H1 (cell line): ENCODE measurements at regions not wholly inside any gene's neighbourhood (a gene's known extent, or its start where the extent isn't known, plus 50 kb on each side); places are given as distances from the start of the nearest gene placed in this dataset.

Experiments
- CTCF ChIA-PET: fragments of 300-600 bp; sonication (Branson Sonifier 250); formaldehyde crosslinking; loops from one replicate; lab custom pipeline; 2021; ENCODE audit not compliant: partially characterized antibody; lab: Charles Lee
- POLR2A ChIA-PET: fragments of 300-600 bp; sonication (Branson Sonifier 250); formaldehyde crosslinking; loops from one replicate; lab custom pipeline; 2021; ENCODE audit warnings: inconsistent platforms; ENCODE audit not compliant: partially characterized antibody; lab: Charles Lee
- DNase-seq, 2 experiments: peaks; one replicate each; pipeline versions ENCODE4 v3.0.0 to v3.0.0-alpha.2; 2010 to 2022; ENCODE audit warnings: low spot score in 2 of 2, low read depth in 1 of 2, mixed read lengths in 1 of 2
- FAIRE-seq: peaks from 2 replicates; lab custom pipeline; 2011; peaks lifted over from hg19 to GRCh38; lab: Jason Lieb, UNC
- H2AFZ ChIP-seq: 2 replicates; pipeline ENCODE4 v1.8.1; 2012; ENCODE audit warnings: low read length, inconsistent platforms
- H2AK5ac ChIP-seq: 2 replicates; pipeline ENCODE4 v1.6.1; 2013; ENCODE audit warnings: low read depth, low read length
- H2BK120ac ChIP-seq: replicated peaks from 2 replicates; pipeline ENCODE3; 2013; ENCODE audit warnings: low read depth, low read length, inconsistent platforms
- H2BK12ac ChIP-seq: 2 replicates; pipeline ENCODE4 v1.6.1; 2013; ENCODE audit warnings: low read depth, low read length
- H2BK15ac ChIP-seq: 2 replicates; pipeline ENCODE4 v1.6.1; 2013; ENCODE audit warnings: low read length
- H2BK20ac ChIP-seq: 2 replicates; pipeline ENCODE4 v1.6.1; 2013; ENCODE audit warnings: low read length
- H2BK5ac ChIP-seq: 2 replicates; pipeline ENCODE4 v1.6.1; 2013; ENCODE audit warnings: low read depth, low read length
- H3K14ac ChIP-seq: 2 replicates; pipeline ENCODE4 v1.6.1; 2013; ENCODE audit warnings: inconsistent platforms; ENCODE audit not compliant: insufficient read length
- H3K18ac ChIP-seq: 2 replicates; pipeline ENCODE4 v1.6.1; 2013; ENCODE audit warnings: low read length; ENCODE audit errors: extremely low read depth
- H3K23ac ChIP-seq: 2 replicates; pipeline ENCODE4 v1.6.1; 2013; ENCODE audit warnings: inconsistent platforms; ENCODE audit not compliant: insufficient read length
- H3K23me2 ChIP-seq: 2 replicates; pipeline ENCODE4 v1.6.1; 2013; ENCODE audit warnings: low read depth, low read length
- H3K27ac ChIP-seq: 2 replicates; pipeline ENCODE4 v1.6.1; 2011; ENCODE audit warnings: low read depth, low read length, inconsistent platforms
- H3K27me3 ChIP-seq, 4 experiments: replicated peaks in 1 of 4; 1 replicate in 1 of 4; 2 replicates in 3 of 4; pipeline versions ENCODE4 v1.6.1 to v1.8.1; 2011 to 2013; ENCODE audit warnings: low read length in 3 of 4, mild to moderate bottlenecking in 3 of 4, inconsistent platforms in 2 of 4, mixed read lengths in 2 of 4, moderate library complexity in 1 of 4; ENCODE audit not compliant: control insufficient read depth in 3 of 4, insufficient read depth in 3 of 4; ENCODE audit errors: extremely low read depth in 1 of 4
- H3K36me3 ChIP-seq, 4 experiments: 2 replicates each; pipeline versions ENCODE4 v1.6.1 to v1.8.1; 2011 to 2013; ENCODE audit warnings: mild to moderate bottlenecking in 4 of 4, low read length in 3 of 4, moderate library complexity in 2 of 4, control low read depth in 1 of 4, inconsistent platforms in 1 of 4; ENCODE audit not compliant: insufficient read depth in 4 of 4, control insufficient read depth in 2 of 4
- H3K4ac ChIP-seq: replicated peaks from 2 replicates; pipeline ENCODE3; 2013; ENCODE audit warnings: low read length, low read depth, mixed read lengths, inconsistent platforms; ENCODE audit not compliant: insufficient read length
- H3K4me1 ChIP-seq, 4 experiments: replicated peaks in 1 of 4; 1 replicate in 1 of 4; 2 replicates in 3 of 4; pipeline versions ENCODE4 v1.6.1 to v1.8.1; 2011 to 2013; ENCODE audit warnings: low read length in 3 of 4, inconsistent platforms in 2 of 4, mixed read lengths in 1 of 4; ENCODE audit not compliant: insufficient read depth in 4 of 4, control insufficient read depth in 3 of 4
- H3K4me2 ChIP-seq, 2 experiments: 2 replicates each; pipeline versions ENCODE4 v1.6.1 to v1.8.1; 2011 to 2013; ENCODE audit warnings: low read depth in 2 of 2, low read length in 2 of 2, control low read depth in 1 of 2, inconsistent platforms in 1 of 2, mild to moderate bottlenecking in 1 of 2; ENCODE audit not compliant: insufficient read depth in 1 of 2
- H3K4me3 ChIP-seq, 4 experiments: fragments of 200-600, 300-600 bp in 1 of 4; sonication (generic), shearing (Covaris generic), sonication (Bioruptor Twin) in 1 of 4; 2 replicates each; pipeline versions ENCODE4 v1.5.1 to v1.8.1; 2011 to 2016; ENCODE audit warnings: low read length in 4 of 4, low read depth in 3 of 4, control low read depth in 2 of 4, inconsistent platforms in 2 of 4, mild to moderate bottlenecking in 2 of 4, mixed read lengths in 1 of 4, moderate library complexity in 1 of 4; ENCODE audit not compliant: insufficient read depth in 2 of 4; ENCODE audit errors: extremely low read depth in 1 of 4
- H3K56ac ChIP-seq: replicated peaks from 2 replicates; pipeline ENCODE3; 2013; ENCODE audit warnings: low read depth, mild to moderate bottlenecking, mixed read lengths, low read length, inconsistent platforms; ENCODE audit not compliant: insufficient read length
- H3K79me1 ChIP-seq: 2 replicates; pipeline ENCODE4 v1.6.1; 2013; ENCODE audit warnings: low read depth, low read length, control low read depth
- H3K79me2 ChIP-seq, 2 experiments: 2 replicates each; pipeline versions ENCODE4 v1.6.1 to v1.8.1; 2012 to 2013; ENCODE audit warnings: low read length in 2 of 2, mild to moderate bottlenecking in 2 of 2, inconsistent platforms in 1 of 2; ENCODE audit not compliant: insufficient read depth in 2 of 2, control insufficient read depth in 1 of 2
- H3K9ac ChIP-seq, 4 experiments: replicated peaks in 1 of 4; 1 replicate in 1 of 4; 2 replicates in 3 of 4; pipeline versions ENCODE4 v1.6.1 to v1.8.1; 2011 to 2013; ENCODE audit warnings: low read depth in 3 of 4, low read length in 3 of 4, control low read depth in 2 of 4, mild to moderate bottlenecking in 2 of 4, moderate library complexity in 2 of 4, inconsistent platforms in 1 of 4; ENCODE audit errors: extremely low read depth in 1 of 4
- H3K9me3 ChIP-seq, 2 experiments: 2 replicates each; pipeline versions ENCODE4 v1.6.1 to v1.8.1; 2012 to 2013; ENCODE audit warnings: mild to moderate bottlenecking in 2 of 2, moderate library complexity in 2 of 2, control low read depth in 1 of 2, inconsistent platforms in 1 of 2, low read depth in 1 of 2, low read length in 1 of 2, mixed read lengths in 1 of 2; ENCODE audit not compliant: insufficient read depth in 2 of 2
- H4K20me1 ChIP-seq, 2 experiments: replicated peaks in 1 of 2; 2 replicates each; pipeline versions ENCODE3 to v1.8.1; 2011 to 2013; ENCODE audit warnings: inconsistent platforms in 2 of 2, low read length in 2 of 2, mild to moderate bottlenecking in 1 of 2; ENCODE audit not compliant: insufficient read depth in 2 of 2, control insufficient read depth in 1 of 2
- H4K5ac ChIP-seq: 2 replicates; pipeline ENCODE4 v1.6.1; 2013; ENCODE audit warnings: low read length, low read depth, mixed read lengths, inconsistent platforms; ENCODE audit not compliant: insufficient read length
- H4K8ac ChIP-seq: 2 replicates; pipeline ENCODE4 v1.8.0; 2013; ENCODE audit warnings: mild to moderate bottlenecking, moderate library complexity, low read length, inconsistent platforms; ENCODE audit not compliant: insufficient read depth; ENCODE audit errors: extremely low read depth
- H4K91ac ChIP-seq: replicated peaks from 2 replicates; pipeline ENCODE3; 2013; ENCODE audit warnings: low read length, mixed read lengths, inconsistent platforms; ENCODE audit not compliant: insufficient read length
- ATF2 ChIP-seq: IDR thresholded peaks from 2 replicates; pipeline ENCODE4 v1.6.1; 2012; ENCODE audit warnings: low read length, inconsistent platforms
- CTCF ChIP-seq, 3 experiments: IDR thresholded peaks; 1 replicate in 2 of 3; 2 replicates in 1 of 3; pipeline versions ENCODE4 v1.5.1 to v1.6.1; 2011; ENCODE audit warnings: low read length in 3 of 3, mild to moderate bottlenecking in 3 of 3, inconsistent platforms in 2 of 3, low read depth in 1 of 3, moderate library complexity in 1 of 3; ENCODE audit not compliant: insufficient read depth in 1 of 3; ENCODE audit errors: control extremely low read depth in 1 of 3
- YY1 ChIP-seq: IDR thresholded peaks from 2 replicates; pipeline ENCODE4 v1.6.1; 2011; ENCODE audit warnings: low read depth, mild to moderate bottlenecking, low read length
- WGBS, 2 experiments: shearing (Covaris generic) in 1 of 2; methylation state at CpG; one replicate each; pipeline versions ENCODE4 v1.1.6 to v1.1.7; 2013 to 2015; ENCODE audit warnings: low lambda C conversion rate in 2 of 2, mixed read lengths in 2 of 2, inconsistent platforms in 1 of 2, low coverage in 1 of 2, missing lambda C conversion rate in 1 of 2; ENCODE audit not compliant: insufficient replicate concordance in 2 of 2, insufficient coverage in 1 of 2, insufficient read length in 1 of 2; ENCODE audit errors: extremely low coverage in 1 of 2, missing lambda C conversion rate in 1 of 2; 5-methylcytosine and 5-hydroxymethylcytosine counted together

GRCh38 chr19:28208745-28209144 lies 1004.2 kb downstream of the UQCRFS1 start:
- no peak overlapping the region for H3K4ac ChIP-seq
- WGBS, 2 experiments = 80% methylated on average over 10 of the region's 10 CpGs; no CpG with 5 or more reads in 1 of the 2 experiments
- no peak overlapping the region for H2BK15ac ChIP-seq
- H2BK120ac ChIP-seq = no peak overlapping the region
- no peak overlapping the region for H3K23ac ChIP-seq
- no peak overlapping the region for H2BK5ac ChIP-seq
- no peaks in the 10 kb centered on the region for H3K27me3 ChIP-seq
- no peak overlapping the region for H3K56ac ChIP-seq
- H3K4me3 ChIP-seq = no peak overlapping the region
- no peaks in the 10 kb centered on the region for H3K23me2 ChIP-seq
- no peaks in the 10 kb centered on the region for H3K79me1 ChIP-seq
- no peak overlapping the region for H3K4me2 ChIP-seq
- TF ChIP-seq YY1 = no peak
- TF ChIP-seq ATF2 = no peak
- peak in 1 of 3 experiments; percentile 16; a peak in 1 of 4 replicates for TF ChIP-seq CTCF (IDR thresholded peaks at IDR 0.05; ENCODE audit: control extremely low read depth in 1 of 3, insufficient read depth in 1 of 3, low read depth in 1 of 3, low read length in 3 of 3)
- H4K5ac ChIP-seq = no peak overlapping the region
- no peak overlapping the region for H3K27ac ChIP-seq
- no peaks in the 10 kb centered on the region for H3K9me3 ChIP-seq
- H3K4me1 ChIP-seq = no peaks in the 10 kb centered on the region
- no peak overlapping the region for H4K91ac ChIP-seq
- H4K20me1 ChIP-seq = no peaks in the 10 kb centered on the region
- H4K8ac ChIP-seq = no peak overlapping the region
- POLR2A ChIA-PET = no interaction called here
- no peak overlapping the region for H2BK20ac ChIP-seq
- H3K79me2 ChIP-seq = no peaks in the 10 kb centered on the region
- DNase-seq (no peak), FAIRE-seq (no peak)
- no peak overlapping the region for H2AFZ ChIP-seq
- H3K36me3 ChIP-seq = no peaks in the 10 kb centered on the region
- no peak overlapping the region for H3K9ac ChIP-seq
- no peak overlapping the region for H3K14ac ChIP-seq
- no peak overlapping the region for H2BK12ac ChIP-seq
- CTCF ChIA-PET = interaction anchor here (0.6 to 1.8 kb wide), 5 partner anchors 8 to 242 kb away, joined by 3 to 7 read pairs (median 4); no protein-coding TSS in a partner anchor
- H3K18ac ChIP-seq = no peak overlapping the region
- no peak overlapping the region for H2AK5ac ChIP-seq
